ENCODE measurements at regions not wholly inside any gene's neighbourhood (a gene's known extent, or its start where the extent isn't known, plus 50 kb on each side); places are given as distances from the start of the nearest gene placed in this dataset.
"Not testable (repeated sequence)": the region's sequence is repeated elsewhere in the genome, so short reads cannot be mapped to it uniquely, and the experiment has no call there.

DNA sequence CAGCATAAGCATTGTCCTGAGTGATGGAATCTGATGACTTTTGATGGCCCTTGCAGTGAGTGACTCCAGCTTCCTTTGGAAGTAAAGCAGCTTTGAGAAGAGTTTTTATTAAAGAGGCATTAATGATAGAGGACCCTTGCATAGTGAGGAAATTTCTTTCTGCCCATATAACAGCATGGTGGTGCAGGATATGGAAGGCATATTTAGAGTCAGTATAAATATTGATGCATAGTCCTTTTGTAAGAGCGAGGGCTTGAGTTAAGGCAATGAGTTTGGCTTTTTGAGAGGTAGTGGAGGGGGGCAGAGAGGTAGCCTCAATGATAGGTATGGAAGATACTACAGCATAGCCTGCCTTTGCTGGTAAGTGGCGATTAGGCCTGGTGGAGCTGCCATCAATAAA lies 87.7 kb upstream of the DNAH14 start:
- TF ChIP-seq, protein P1, sequence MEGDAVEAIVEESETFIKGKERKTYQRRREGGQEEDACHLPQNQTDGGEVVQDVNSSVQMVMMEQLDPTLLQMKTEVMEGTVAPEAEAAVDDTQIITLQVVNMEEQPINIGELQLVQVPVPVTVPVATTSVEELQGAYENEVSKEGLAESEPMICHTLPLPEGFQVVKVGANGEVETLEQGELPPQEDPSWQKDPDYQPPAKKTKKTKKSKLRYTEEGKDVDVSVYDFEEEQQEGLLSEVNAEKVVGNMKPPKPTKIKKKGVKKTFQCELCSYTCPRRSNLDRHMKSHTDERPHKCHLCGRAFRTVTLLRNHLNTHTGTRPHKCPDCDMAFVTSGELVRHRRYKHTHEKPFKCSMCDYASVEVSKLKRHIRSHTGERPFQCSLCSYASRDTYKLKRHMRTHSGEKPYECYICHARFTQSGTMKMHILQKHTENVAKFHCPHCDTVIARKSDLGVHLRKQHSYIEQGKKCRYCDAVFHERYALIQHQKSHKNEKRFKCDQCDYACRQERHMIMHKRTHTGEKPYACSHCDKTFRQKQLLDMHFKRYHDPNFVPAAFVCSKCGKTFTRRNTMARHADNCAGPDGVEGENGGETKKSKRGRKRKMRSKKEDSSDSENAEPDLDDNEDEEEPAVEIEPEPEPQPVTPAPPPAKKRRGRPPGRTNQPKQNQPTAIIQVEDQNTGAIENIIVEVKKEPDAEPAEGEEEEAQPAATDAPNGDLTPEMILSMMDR (conservative IDR thresholded peaks at IDR 0.05 in 1 of 2, IDR thresholded peaks at IDR 0.05 in 1 of 2; ENCODE audit: extremely low read depth in 1 of 2, insufficient read depth in 1 of 2, low read depth in 1 of 2, low read length in 2 of 2) = not testable (repeated sequence)
- TF ChIP-seq EZH2 (IDR thresholded peaks at IDR 0.05; ENCODE audit: borderline replicate concordance, low read length) = not testable (repeated sequence)

Data from mammary epithelial cell (primary cell).